SK-N-SH (cell line): ENCODE measurements at regions not wholly inside any gene's neighbourhood (a gene's known extent, or its start where the extent isn't known, plus 50 kb on each side); places are given as distances from the start of the nearest gene placed in this dataset.

ENCODE experiments used
- CTCF ChIA-PET: fragments of 300-600, 350-600 bp; formaldehyde crosslinking; extraction: SDS; loops from one replicate; lab custom pipeline; 2021; lab: Yijun Ruan, JAX
- POLR2A ChIA-PET: fragments of 350-600 bp; sonication (Branson Sonifier 250); formaldehyde crosslinking; extraction: SDS; loops from one replicate; lab custom pipeline; 2020; ENCODE audit warnings: antibody characterized with exemption, inconsistent platforms; lab: Yijun Ruan, JAX
- DNase-seq: peaks from one replicate; pipeline ENCODE4 v3.0.0; 2012
- H2AFZ ChIP-seq: fragments of 200-600 bp; sonication (generic); 2 replicates; pipeline ENCODE4 v1.8.1; 2016; ENCODE audit warnings: antibody characterized with exemption, mild to moderate bottlenecking, low read depth
- H3F3A ChIP-seq: fragments of 200-600 bp; sonication (generic); replicated peaks from 2 replicates; pipeline ENCODE3; 2016; ENCODE audit warnings: antibody characterized with exemption, mild to moderate bottlenecking; ENCODE audit not compliant: insufficient read depth
- H3K27ac ChIP-seq, 2 experiments: fragments of 200-500 bp in 1 of 2; fragments of 200-600 bp in 1 of 2; sonication (Bioruptor generic) in 1 of 2; sonication (generic), shearing (Covaris generic) in 1 of 2; 2 replicates each; pipeline versions ENCODE4 v1.5.1 to v1.6.1; 2014 to 2016; ENCODE audit warnings: low read depth in 2 of 2, inconsistent platforms in 1 of 2, low read length in 1 of 2, mild to moderate bottlenecking in 1 of 2, mixed read lengths in 1 of 2
- H3K27me3 ChIP-seq: fragments of 200-600 bp; sonication (generic), shearing (Covaris generic); 2 replicates; pipeline ENCODE4 v1.6.1; 2016; ENCODE audit warnings: mixed run types; ENCODE audit not compliant: insufficient read depth
- H3K36me3 ChIP-seq, 2 experiments: fragments of 200-500 bp in 1 of 2; fragments of 200-600 bp in 1 of 2; sonication (Bioruptor generic) in 1 of 2; sonication (generic) in 1 of 2; replicated peaks in 1 of 2; 2 replicates each; pipeline versions ENCODE3 to v1.5.1; 2014 to 2016; ENCODE audit warnings: low read length in 1 of 2, mild to moderate bottlenecking in 1 of 2; ENCODE audit not compliant: insufficient read depth in 2 of 2, control insufficient read depth in 1 of 2
- H3K4me1 ChIP-seq, 2 experiments: fragments of 200-500 bp in 1 of 2; fragments of 200-600 bp in 1 of 2; sonication (Bioruptor generic) in 1 of 2; sonication (generic), shearing (Covaris generic) in 1 of 2; 2 replicates each; pipeline versions ENCODE4 v1.5.1 to v1.6.1; 2014 to 2016; ENCODE audit warnings: low read depth in 1 of 2, low read length in 1 of 2, mixed run types in 1 of 2; ENCODE audit not compliant: insufficient read depth in 2 of 2, control insufficient read depth in 1 of 2
- H3K4me2 ChIP-seq: fragments of 200-600 bp; sonication (generic), shearing (Covaris generic); 2 replicates; pipeline ENCODE4 v1.6.1; 2017; ENCODE audit warnings: mixed run types
- H3K4me3 ChIP-seq, 2 experiments: fragments of 200-500 bp in 1 of 2; fragments of 200-600 bp in 1 of 2; sonication (Bioruptor generic) in 1 of 2; sonication (generic), shearing (Covaris generic) in 1 of 2; 2 replicates each; pipeline versions ENCODE4 v1.5.1 to v1.8.1; 2014 to 2016; ENCODE audit warnings: low read depth in 2 of 2, inconsistent platforms in 1 of 2, low read length in 1 of 2, mild to moderate bottlenecking in 1 of 2, mixed read lengths in 1 of 2, moderate library complexity in 1 of 2
- H3K79me2 ChIP-seq: fragments of 200-600 bp; sonication (generic); 2 replicates; pipeline ENCODE4 v1.8.1; 2017; ENCODE audit warnings: mild to moderate bottlenecking; ENCODE audit not compliant: insufficient read depth
- H3K9ac ChIP-seq: fragments of 200-600 bp; sonication (generic); 2 replicates; pipeline ENCODE4 v1.6.1; 2017; ENCODE audit warnings: mixed run types
- H3K9me2 ChIP-seq: fragments of 200-600 bp; sonication (generic); 2 replicates; pipeline ENCODE4 v1.6.1; 2017; ENCODE audit warnings: mixed run types
- H3K9me3 ChIP-seq: fragments of 200-600 bp; sonication (generic); 2 replicates; pipeline ENCODE4 v1.6.1; 2017; ENCODE audit warnings: mixed run types, mild to moderate bottlenecking, moderate library complexity
- H4K20me1 ChIP-seq: fragments of 200-600 bp; sonication (generic); 2 replicates; pipeline ENCODE4 v1.6.1; 2017; ENCODE audit warnings: mild to moderate bottlenecking, mixed run types; ENCODE audit not compliant: insufficient read depth
- CHD2 ChIP-seq: fragments of 150-350 bp; IDR thresholded peaks from 2 replicates; pipeline ENCODE4 v1.6.1; 2018; ENCODE audit warnings: low read length; ENCODE audit not compliant: partially characterized antibody
- FOXM1 ChIP-seq: IDR thresholded peaks from 2 replicates; pipeline ENCODE4 v1.4.0; 2012; ENCODE audit warnings: low read depth, mild to moderate bottlenecking
- GABPA ChIP-seq: IDR thresholded peaks from 2 replicates; pipeline ENCODE4 v1.4.0; 2012; ENCODE audit warnings: low read depth, mild to moderate bottlenecking
- MXI1 ChIP-seq: IDR thresholded peaks from 2 replicates; pipeline ENCODE4 v1.6.1; 2012; ENCODE audit warnings: mild to moderate bottlenecking, low read depth, low read length, improper control_type of control experiment
- NFIC ChIP-seq: IDR thresholded peaks from 2 replicates; pipeline ENCODE4 v1.4.0; 2012; ENCODE audit warnings: borderline replicate concordance
- PBX3 ChIP-seq: IDR thresholded peaks from 2 replicates; pipeline ENCODE4; 2012
- RAD21 ChIP-seq: IDR thresholded peaks from 2 replicates; pipeline ENCODE4 v1.6.1; 2012; ENCODE audit warnings: mild to moderate bottlenecking, low read length
- RCOR1 ChIP-seq: fragments of 150-350 bp; IDR thresholded peaks from 2 replicates; pipeline ENCODE4 v1.6.1; 2017; ENCODE audit warnings: antibody characterized with exemption, low read length
- REST ChIP-seq: IDR thresholded peaks from 2 replicates; pipeline ENCODE4 v1.6.1; 2012; ENCODE audit warnings: mild to moderate bottlenecking, low read depth, low read length, moderate library complexity
- TAF1 ChIP-seq: IDR thresholded peaks from 2 replicates; pipeline ENCODE4 v1.6.1; 2012; ENCODE audit warnings: low read depth, mild to moderate bottlenecking, low read length, moderate library complexity, borderline replicate concordance
- TEAD4 ChIP-seq: IDR thresholded peaks from 2 replicates; pipeline ENCODE4 v1.4.0; 2012; ENCODE audit warnings: mild to moderate bottlenecking, borderline replicate concordance; ENCODE audit not compliant: insufficient read depth
- YY1 ChIP-seq: IDR thresholded peaks from 2 replicates; pipeline ENCODE4 v1.4.0; 2012; ENCODE audit warnings: low read depth, mild to moderate bottlenecking
- ZBTB33 ChIP-seq: IDR thresholded peaks from 2 replicates; pipeline ENCODE4 v1.4.0; 2012; ENCODE audit warnings: low read depth, borderline replicate concordance
- WGBS: methylation state at CpG from one replicate; pipeline ENCODE4 v1.1.6; 2017; ENCODE audit warnings: low lambda C conversion rate; 5-methylcytosine and 5-hydroxymethylcytosine counted together

DNA sequence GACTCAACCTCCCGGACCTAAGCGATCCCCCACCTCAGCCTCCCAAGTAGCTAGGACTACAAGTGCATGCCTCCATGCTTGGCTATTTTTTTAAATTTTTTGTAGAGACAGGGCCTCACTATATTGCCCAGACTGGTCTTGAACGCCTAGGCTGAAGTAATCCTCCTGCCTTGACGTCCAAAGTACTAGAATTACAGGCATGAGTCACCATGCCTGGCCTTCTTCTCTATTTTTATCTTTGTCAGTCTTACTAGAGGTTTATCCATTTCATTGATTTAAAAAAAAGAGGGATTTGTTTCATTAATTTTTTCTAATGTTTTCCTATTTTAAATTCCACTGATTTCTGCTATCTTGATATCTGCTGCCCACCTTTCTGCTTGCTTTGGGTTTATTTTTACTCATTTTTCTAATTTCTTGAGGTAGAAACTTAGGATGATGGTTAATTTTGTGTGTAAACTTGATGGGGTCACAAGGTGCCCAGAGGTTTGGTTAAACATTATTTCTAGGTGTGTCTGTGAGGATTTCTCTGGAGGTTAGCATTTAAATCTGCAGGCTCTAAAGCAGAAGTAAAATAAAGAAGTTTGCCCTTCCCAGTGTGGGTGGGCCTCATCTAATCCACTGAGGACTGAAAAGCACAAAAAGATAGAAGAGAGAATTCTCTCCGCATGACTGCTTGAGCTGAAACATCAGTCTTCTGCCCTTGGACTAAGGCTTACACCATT, 116.2 kb upstream of the DCLK2 start (continued):
- no peak for TF ChIP-seq MXI1
- no peak for TF ChIP-seq GABPA
- no peak for TF ChIP-seq TAF1
- TF ChIP-seq REST, result no peak
- TF ChIP-seq FOXM1, result no peak
- TF ChIP-seq RAD21, result no peak
- TF ChIP-seq NFIC, result no peak
- no peak for TF ChIP-seq RCOR1
- TF ChIP-seq CHD2, result no peak
- no peak for TF ChIP-seq TEAD4
- 0 out of 2 replicates have a peak, but pooled peaks have one; percentile 17 for TF ChIP-seq PBX3
- TF ChIP-seq, all 33 proteins: peak for 3

DNA sequence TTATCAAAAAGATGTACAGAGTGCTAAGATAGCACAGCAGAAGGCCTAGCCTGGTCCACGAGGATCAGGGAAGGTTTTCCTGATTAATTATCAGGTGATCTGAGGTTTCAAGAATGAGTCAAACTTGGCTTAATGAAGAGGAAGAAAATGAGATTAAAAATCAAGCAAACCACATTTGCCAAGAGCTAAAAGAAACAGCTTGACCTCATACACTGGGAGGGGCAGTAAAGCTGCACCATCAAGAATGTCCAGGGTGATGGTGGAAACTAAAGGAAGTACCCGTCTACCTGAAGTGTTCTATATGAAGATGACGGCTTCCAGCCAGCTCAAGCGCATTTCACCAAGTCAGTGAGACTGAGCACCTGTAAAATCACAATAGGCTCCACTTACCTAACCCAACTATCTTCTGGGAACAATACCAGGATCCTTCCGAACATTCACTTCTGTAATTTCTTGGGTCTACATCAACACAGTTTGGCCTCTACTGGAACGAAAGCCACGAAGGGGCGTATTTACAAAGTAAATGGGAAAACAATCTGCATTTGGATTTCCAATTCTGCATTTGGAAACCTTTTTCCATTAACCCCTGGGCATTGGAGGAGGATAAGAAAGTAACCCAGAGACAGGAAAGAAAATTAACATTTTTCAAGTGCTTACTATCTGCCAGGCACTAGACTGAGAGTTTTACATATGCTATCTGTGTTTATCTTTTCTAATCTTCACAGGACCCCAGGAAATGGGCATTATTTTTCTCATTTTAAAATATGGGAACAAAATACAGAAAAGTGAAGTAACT, 114.0 kb upstream of the DCLK2 start:
- H4K20me1 ChIP-seq, result no peaks in the 10 kb centered on the region
- H3K9me2 ChIP-seq, result no peaks in the 10 kb centered on the region
- H3K4me2 ChIP-seq, result no peak overlapping the region
- H3K9me3 ChIP-seq, result no peaks in the 10 kb centered on the region
- ChIA-PET CTCF (interaction anchor here (1.1 kb wide), 1 partner anchor 46 kb away, joined by 3 read pairs; no protein-coding TSS in a partner anchor), POLR2A (no interaction called here)
- H3K27ac ChIP-seq, result no peak overlapping the region
- H3K27me3 ChIP-seq, result no peaks in the 10 kb centered on the region
- TF ChIP-seq ZBTB33 (no peak), YY1 (no peak), NFIC (no peak)
- no peaks in the 10 kb centered on the region for H3F3A ChIP-seq
- no peaks in the 10 kb centered on the region for H3K4me1 ChIP-seq
- 87% methylated on average over 8 of the region's 8 CpGs for WGBS
- no peaks in the 10 kb centered on the region for H3K79me2 ChIP-seq
- DNase-seq, result no peak
- H2AFZ ChIP-seq, result no peak overlapping the region
- no peak overlapping the region for H3K9ac ChIP-seq
- H3K4me3 ChIP-seq, result no peak overlapping the region
- H3K36me3 ChIP-seq, result no peaks in the 10 kb centered on the region
